ENCODE measurements at regions not wholly inside any gene's neighbourhood (a gene's known extent, or its start where the extent isn't known, plus 50 kb on each side); places are given as distances from the start of the nearest gene placed in this dataset.

DNA sequence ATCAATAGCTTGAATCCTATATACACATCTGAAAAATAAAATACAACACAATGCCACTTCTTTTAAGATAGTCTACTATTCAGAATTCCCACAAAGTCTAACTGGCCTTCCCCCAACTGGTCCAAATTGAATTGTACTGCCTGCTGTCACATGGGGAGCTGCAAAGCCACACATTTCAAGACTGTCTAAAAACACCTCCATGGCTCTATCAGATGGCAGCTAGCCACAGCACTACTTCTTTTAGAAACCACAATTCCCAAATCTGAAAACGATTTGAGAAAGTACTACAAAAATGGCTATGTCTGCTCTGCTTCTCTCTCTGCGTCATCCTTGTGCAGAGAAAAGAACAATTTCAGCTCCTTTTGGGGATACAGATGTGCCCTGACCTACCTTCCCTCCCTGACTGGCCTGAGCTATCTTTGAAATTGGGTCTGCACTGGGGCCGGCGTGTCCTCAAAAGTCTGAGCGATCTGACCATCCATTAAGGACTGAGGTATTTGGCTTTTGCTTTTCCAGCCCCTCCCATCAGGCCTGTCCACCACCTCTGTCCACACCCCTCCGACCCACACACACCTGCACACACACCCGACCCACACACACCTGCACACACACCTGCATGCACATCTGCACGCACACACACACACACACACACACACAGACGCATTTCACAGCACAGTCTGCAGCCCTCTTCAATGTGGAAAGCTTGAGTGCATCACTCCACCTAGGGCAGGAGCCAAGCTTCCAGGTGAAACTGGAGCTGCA lies 68.6 kb upstream of the IPO5 start:
- Mint-ChIP-seq H3K27me3 (peaks cover 26% of the 10 kb centered on the region), H3K4me3 (no peak overlapping the region), H3K9me3 (ENCODE audit: insufficient read depth) (no peaks in the 10 kb centered on the region), H3K4me1 (no peaks in the 10 kb centered on the region), H3K27ac (no peak overlapping the region)
- CTCF ChIA-PET: no interaction called here
- H3K9me3 ChIP-seq (ENCODE audit: control extremely low read depth in 1 of 3, control insufficient read depth in 2 of 3, insufficient read depth in 1 of 3, low read length in 2 of 3): peaks cover 0 to 2% (median 0%) of the 10 kb centered on the region in 3 donors
- no peaks in the 10 kb centered on the region for H3K79me2 ChIP-seq (ENCODE audit: control insufficient read depth, insufficient read depth, low read length)
- 90% methylated on average over 9 of the region's 9 CpGs for WGBS (ENCODE audit: insufficient coverage)
- H2AFZ ChIP-seq (ENCODE audit: insufficient read depth, low read depth, low read length, poor library complexity, severe bottlenecking): no peak overlapping the region
- H3K4me3 ChIP-seq (ENCODE audit: control extremely low read depth in 1 of 5, extremely low read depth in 1 of 5, insufficient read depth in 1 of 5, low read depth in 2 of 5, low read length in 4 of 5): no peak overlapping the region
- DNase-seq: no peak
- peaks cover 0 to 3% (median 0%) of the 10 kb centered on the region in 4 experiments for H3K27me3 ChIP-seq (replicated peaks in 1 of 4; ENCODE audit: control extremely low read depth in 1 of 4, control insufficient read depth in 3 of 4, insufficient read depth in 4 of 4, low read length in 3 of 4)
- no peak overlapping the region for H3K9ac ChIP-seq (ENCODE audit: low read length)
- no peaks in the 10 kb centered on the region for H3K36me3 ChIP-seq (replicated peaks in 1 of 2; ENCODE audit: control extremely low read depth in 1 of 2, control insufficient read depth in 1 of 2, extremely low read depth in 1 of 2, insufficient read depth in 2 of 2, low read length in 1 of 2)
- H4K20me1 ChIP-seq (ENCODE audit: control insufficient read depth, insufficient read depth, low read length, poor library complexity, severe bottlenecking): no peaks in the 10 kb centered on the region
- no peak overlapping the region for H3K27ac ChIP-seq (ENCODE audit: low read length in 2 of 2)
- POLR2A ChIA-PET: no interaction called here
- TF ChIP-seq, protein P1, sequence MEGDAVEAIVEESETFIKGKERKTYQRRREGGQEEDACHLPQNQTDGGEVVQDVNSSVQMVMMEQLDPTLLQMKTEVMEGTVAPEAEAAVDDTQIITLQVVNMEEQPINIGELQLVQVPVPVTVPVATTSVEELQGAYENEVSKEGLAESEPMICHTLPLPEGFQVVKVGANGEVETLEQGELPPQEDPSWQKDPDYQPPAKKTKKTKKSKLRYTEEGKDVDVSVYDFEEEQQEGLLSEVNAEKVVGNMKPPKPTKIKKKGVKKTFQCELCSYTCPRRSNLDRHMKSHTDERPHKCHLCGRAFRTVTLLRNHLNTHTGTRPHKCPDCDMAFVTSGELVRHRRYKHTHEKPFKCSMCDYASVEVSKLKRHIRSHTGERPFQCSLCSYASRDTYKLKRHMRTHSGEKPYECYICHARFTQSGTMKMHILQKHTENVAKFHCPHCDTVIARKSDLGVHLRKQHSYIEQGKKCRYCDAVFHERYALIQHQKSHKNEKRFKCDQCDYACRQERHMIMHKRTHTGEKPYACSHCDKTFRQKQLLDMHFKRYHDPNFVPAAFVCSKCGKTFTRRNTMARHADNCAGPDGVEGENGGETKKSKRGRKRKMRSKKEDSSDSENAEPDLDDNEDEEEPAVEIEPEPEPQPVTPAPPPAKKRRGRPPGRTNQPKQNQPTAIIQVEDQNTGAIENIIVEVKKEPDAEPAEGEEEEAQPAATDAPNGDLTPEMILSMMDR (IDR thresholded peaks at IDR 0.05): no peak
- no peak for TF ChIP-seq EZH2 (IDR thresholded peaks at IDR 0.05; ENCODE audit: borderline replicate concordance, insufficient read depth, low read depth, low read length, poor library complexity, severe bottlenecking)
- no peak overlapping the region for H3K4me2 ChIP-seq (replicated peaks; ENCODE audit: low read depth, low read length, poor library complexity, severe bottlenecking)
- intact Hi-C loops (cut with micrococcal nuclease): no loop called here
- no peak for ATAC-seq (ENCODE audit: low read depth)
- no peaks in the 10 kb centered on the region for H3K4me1 ChIP-seq (ENCODE audit: control insufficient read depth in 2 of 2, insufficient read depth in 2 of 2, low read length in 2 of 2)

DNA sequence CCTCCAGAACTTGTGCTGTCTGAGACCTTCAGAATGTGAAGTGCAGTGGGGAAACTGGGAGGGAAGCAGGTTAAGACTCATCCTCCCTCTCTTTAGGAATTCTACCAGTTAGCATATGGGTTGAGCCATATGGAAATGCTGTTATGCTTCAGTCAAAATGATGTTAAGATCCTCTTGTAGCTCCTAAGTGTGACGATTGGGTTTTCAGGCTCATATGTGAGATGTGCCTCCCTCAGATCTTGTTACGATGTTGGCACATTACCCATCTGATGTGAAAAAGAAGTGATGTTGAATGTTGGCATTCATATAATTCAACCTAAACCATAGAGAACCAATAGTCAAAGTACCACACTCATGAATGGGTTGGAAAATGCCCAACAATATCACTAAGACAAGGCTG lies 67.8 kb upstream of the IPO5 start:
- Mint-ChIP-seq H3K27me3 (peaks cover 26% of the 10 kb centered on the region), H3K4me1 (no peaks in the 10 kb centered on the region), H3K27ac (no peak overlapping the region), H3K4me3 (no peak overlapping the region), H3K9me3 (ENCODE audit: insufficient read depth) (no peaks in the 10 kb centered on the region)
- Histone ChIP-seq H3K9me3 (ENCODE audit: control extremely low read depth in 1 of 3, control insufficient read depth in 2 of 3, insufficient read depth in 1 of 3, low read length in 2 of 3) (peaks cover 0 to 2% (median 0%) of the 10 kb centered on the region in 3 donors), H4K20me1 (ENCODE audit: control insufficient read depth, insufficient read depth, low read length, poor library complexity, severe bottlenecking) (no peaks in the 10 kb centered on the region), H3K79me2 (ENCODE audit: control insufficient read depth, insufficient read depth, low read length) (no peaks in the 10 kb centered on the region), H3K27me3 (replicated peaks in 1 of 4; ENCODE audit: control extremely low read depth in 1 of 4, control insufficient read depth in 3 of 4, insufficient read depth in 4 of 4, low read length in 3 of 4) (peaks cover 0 to 3% (median 0%) of the 10 kb centered on the region in 4 experiments), H3K36me3 (replicated peaks in 1 of 2; ENCODE audit: control extremely low read depth in 1 of 2, control insufficient read depth in 1 of 2, extremely low read depth in 1 of 2, insufficient read depth in 2 of 2, low read length in 1 of 2) (no peaks in the 10 kb centered on the region), H3K27ac (ENCODE audit: low read length in 2 of 2) (no peak overlapping the region), H2AFZ (ENCODE audit: insufficient read depth, low read depth, low read length, poor library complexity, severe bottlenecking) (no peak overlapping the region), H3K4me2 (replicated peaks; ENCODE audit: low read depth, low read length, poor library complexity, severe bottlenecking) (no peak overlapping the region), H3K9ac (ENCODE audit: low read length) (no peak overlapping the region), H3K4me1 (ENCODE audit: control insufficient read depth in 2 of 2, insufficient read depth in 2 of 2, low read length in 2 of 2) (no peaks in the 10 kb centered on the region), H3K4me3 (ENCODE audit: control extremely low read depth in 1 of 5, extremely low read depth in 1 of 5, insufficient read depth in 1 of 5, low read depth in 2 of 5, low read length in 4 of 5) (no peak overlapping the region)
- TF ChIP-seq, protein P1 (IDR thresholded peaks at IDR 0.05): no peak
- TF ChIP-seq EZH2 (IDR thresholded peaks at IDR 0.05; ENCODE audit: borderline replicate concordance, insufficient read depth, low read depth, low read length, poor library complexity, severe bottlenecking): no peak
- POLR2A ChIA-PET: no interaction called here
- no peak for DNase-seq
- intact Hi-C loops (cut with micrococcal nuclease): no loop called here
- no peak for ATAC-seq (ENCODE audit: low read depth)
- CTCF ChIA-PET: no interaction called here
- WGBS (ENCODE audit: insufficient coverage): no CpG with 5 or more reads among the region's 2 CpGs

Measured in B cell (primary cell).